ENCODE measurements at regions not wholly inside any gene's neighbourhood (a gene's known extent, or its start where the extent isn't known, plus 50 kb on each side); places are given as distances from the start of the nearest gene placed in this dataset.

- TF ChIP-seq CTCF (conservative IDR thresholded peaks at IDR 0.05) (no peak), EZH2 (IDR thresholded peaks at IDR 0.05; ENCODE audit: low read depth) (no peak)
Observed at GRCh38 chr4:83751336-83751949, 215.5 kb downstream of the GPAT3 start.
